GM12864 (cell line): ENCODE measurements at regions not wholly inside any gene's neighbourhood (a gene's known extent, or its start where the extent isn't known, plus 50 kb on each side); places are given as distances from the start of the nearest gene placed in this dataset.
"Not testable (repeated sequence)": the region's sequence is repeated elsewhere in the genome, so short reads cannot be mapped to it uniquely, and the experiment has no call there.

Experiments used
- DNase-seq: peaks from one replicate; pipeline ENCODE4 v3.0.0-alpha.2; 2011; ENCODE audit warnings: low read depth
- H3K4me3 ChIP-seq: 2 replicates; pipeline ENCODE4 v1.5.1; 2011; ENCODE audit warnings: mild to moderate bottlenecking, low read depth, low read length, control low read depth
- TF ChIP-seq, protein P1 (sequence below): IDR thresholded peaks from 2 replicates; pipeline ENCODE4 v1.5.1; 2011; ENCODE audit warnings: low read depth, mild to moderate bottlenecking, moderate library complexity, low read length, control low read depth, inconsistent platforms; ENCODE audit errors: missing control alignments

DNA sequence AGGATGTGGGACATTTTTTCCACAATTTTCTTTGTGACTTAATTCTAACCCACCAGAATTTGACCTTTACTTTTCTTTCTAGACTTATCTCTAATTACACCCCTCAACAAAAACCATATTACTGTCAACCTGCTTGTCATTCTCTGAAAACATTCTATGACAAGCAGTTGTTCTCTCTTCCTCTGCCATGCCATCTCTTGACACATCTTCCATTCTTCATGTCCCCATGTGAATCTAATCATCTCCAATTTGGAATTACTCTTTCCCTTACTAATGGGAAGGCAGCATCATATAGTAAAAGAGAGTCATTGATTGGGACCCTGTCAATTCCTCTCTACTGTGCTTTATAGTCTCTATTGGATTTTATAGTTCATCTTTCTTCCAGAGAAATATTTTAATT lies 61.3 kb upstream of the P2RY1 start:
- H3K4me3 ChIP-seq: no peak overlapping the region
- no peak for DNase-seq

DNA sequence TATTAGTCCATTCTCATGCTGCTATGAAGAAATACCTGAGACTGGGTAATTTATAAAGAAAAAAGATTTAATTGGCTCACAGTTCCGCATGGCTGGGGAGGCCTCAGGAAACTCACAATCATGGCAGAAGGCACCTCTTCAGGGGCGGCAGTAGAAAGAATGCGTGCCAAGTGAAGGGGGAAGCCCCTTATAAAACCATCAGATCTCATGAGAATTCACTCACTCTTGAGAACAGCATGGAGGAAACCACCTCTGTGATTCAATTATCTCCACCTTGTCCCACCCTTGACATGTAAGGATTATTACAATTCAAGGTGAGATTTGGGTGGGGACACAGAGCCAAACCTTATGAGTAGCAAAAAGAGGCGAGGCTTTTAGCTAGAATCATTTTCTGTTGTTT lies 60.7 kb upstream of the P2RY1 start:
- H3K4me3 ChIP-seq, DNase-seq: not testable (repeated sequence)

More for the DNA sequence above, 61.3 kb upstream of the P2RY1 start:
- TF ChIP-seq, protein P1, sequence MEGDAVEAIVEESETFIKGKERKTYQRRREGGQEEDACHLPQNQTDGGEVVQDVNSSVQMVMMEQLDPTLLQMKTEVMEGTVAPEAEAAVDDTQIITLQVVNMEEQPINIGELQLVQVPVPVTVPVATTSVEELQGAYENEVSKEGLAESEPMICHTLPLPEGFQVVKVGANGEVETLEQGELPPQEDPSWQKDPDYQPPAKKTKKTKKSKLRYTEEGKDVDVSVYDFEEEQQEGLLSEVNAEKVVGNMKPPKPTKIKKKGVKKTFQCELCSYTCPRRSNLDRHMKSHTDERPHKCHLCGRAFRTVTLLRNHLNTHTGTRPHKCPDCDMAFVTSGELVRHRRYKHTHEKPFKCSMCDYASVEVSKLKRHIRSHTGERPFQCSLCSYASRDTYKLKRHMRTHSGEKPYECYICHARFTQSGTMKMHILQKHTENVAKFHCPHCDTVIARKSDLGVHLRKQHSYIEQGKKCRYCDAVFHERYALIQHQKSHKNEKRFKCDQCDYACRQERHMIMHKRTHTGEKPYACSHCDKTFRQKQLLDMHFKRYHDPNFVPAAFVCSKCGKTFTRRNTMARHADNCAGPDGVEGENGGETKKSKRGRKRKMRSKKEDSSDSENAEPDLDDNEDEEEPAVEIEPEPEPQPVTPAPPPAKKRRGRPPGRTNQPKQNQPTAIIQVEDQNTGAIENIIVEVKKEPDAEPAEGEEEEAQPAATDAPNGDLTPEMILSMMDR: no peak

DNA sequence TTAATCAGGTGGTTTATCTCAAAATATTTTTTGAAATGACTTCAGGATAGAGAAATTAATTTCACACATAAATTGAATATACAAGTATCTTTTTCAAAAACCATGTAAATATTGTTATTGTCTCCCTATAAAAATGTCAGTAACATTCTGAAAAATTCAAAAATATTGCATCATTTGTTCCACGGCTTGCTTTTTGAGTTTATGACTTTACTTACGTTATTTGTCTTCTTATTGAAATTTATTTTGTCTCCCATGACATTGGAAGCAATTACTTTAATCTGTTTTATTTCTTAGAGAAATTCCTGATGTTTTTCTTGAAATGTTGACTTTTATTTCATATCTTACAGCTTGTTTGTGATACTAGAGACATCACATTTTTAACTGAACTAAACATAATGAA lies 56.9 kb upstream of the P2RY1 start:
- no peak for DNase-seq
- H3K4me3 ChIP-seq: no peak overlapping the region
- TF ChIP-seq, protein P1: no peak

DNA sequence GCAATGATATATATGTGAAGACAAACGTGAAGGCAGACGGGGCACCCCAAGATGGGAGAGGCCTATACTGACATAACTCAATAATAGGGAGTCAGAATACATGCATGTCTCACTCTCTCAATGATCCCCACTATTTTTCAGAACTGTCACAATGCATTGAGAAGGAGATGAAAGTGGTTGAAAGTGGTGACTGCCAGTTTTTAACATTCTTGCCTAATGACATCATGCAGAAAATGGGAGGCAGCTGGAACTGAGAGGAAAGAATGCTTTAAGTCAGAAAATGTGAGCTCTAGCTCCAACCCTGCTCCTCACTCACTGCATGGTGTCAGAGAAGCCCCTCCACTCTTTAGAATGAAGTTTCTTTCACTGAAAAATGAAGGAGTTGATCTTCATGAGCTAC lies 55.3 kb upstream of the P2RY1 start:
- DNase-seq: no peak
- no peak overlapping the region for H3K4me3 ChIP-seq
- TF ChIP-seq, protein P1: no peak

DNA sequence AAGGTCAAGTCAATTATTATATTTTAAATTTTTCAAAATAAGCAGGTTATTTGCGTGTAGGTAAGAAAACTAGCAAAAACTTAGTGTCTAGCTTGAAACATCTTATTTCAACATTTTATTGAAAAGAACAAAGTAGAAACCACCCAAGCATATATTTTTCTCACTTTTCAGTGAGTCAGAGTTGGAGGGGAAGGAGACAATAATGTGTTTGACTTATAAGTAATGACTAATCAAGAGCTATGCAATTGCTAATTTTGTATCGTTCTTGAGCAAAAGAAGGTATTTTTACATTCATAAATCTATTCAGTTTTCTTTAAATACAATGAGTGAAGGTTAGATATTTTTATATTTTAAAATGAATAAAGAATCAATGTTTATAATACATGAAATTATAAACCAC lies 54.4 kb upstream of the P2RY1 start:
- DNase-seq: no peak
- TF ChIP-seq, protein P1: no peak
- no peak overlapping the region for H3K4me3 ChIP-seq

DNA sequence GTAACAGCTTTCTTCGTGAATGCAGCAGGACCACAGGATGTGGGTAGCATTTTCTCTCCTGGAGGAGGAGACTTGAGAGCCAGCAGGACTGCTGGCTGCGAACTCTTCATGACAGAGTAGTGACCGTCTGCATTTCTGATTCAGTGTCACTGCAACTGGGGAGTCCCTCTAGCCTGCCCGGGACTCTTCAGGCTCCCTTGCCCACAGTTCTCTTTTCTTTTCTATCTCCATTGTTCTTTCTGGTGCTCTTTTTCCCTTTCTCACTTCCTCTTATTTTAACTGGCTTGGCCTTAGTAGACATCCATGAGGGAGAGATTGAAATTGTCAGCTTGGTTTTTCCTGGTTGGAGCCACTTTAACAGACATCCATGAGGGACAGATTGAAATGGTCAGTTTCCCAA lies 49.9 kb upstream of the P2RY1 start:
- no peak for DNase-seq
- TF ChIP-seq, protein P1: no peak
- no peak overlapping the region for H3K4me3 ChIP-seq
